GM03348 (cell line): ENCODE measurements at regions not wholly inside any gene's neighbourhood (a gene's known extent, or its start where the extent isn't known, plus 50 kb on each side); places are given as distances from the start of the nearest gene placed in this dataset.

Experiments used
- DNase-seq: peaks from one replicate; pipeline ENCODE4 v3.0.0; 2012; ENCODE audit warnings: low spot score

GRCh38 chr5:39605145-39605544 is 180.4 kb upstream of the DAB2 start:
- DNase-seq, result no peak

GRCh38 chr5:39604491-39604890 is 179.7 kb upstream of the DAB2 start:
- DNase-seq, result no peak

- peak; percentile 35 for DNase-seq
These were observed 175.1 kb upstream of the DAB2 start for GRCh38 chr5:39599721-39600431.

GRCh38 chr5:39598661-39599248 is 174.0 kb upstream of the DAB2 start:
- DNase-seq, result no peak

GRCh38 chr5:39588179-39588578 is 163.4 kb upstream of the DAB2 start:
- no peak for DNase-seq

GRCh38 chr5:39587675-39588074 is 162.9 kb upstream of the DAB2 start:
- no peak for DNase-seq

GRCh38 chr5:39586185-39586584 is 161.4 kb upstream of the DAB2 start:
- no peak for DNase-seq

GRCh38 chr5:39584927-39585326 is 160.1 kb upstream of the DAB2 start:
- peak; percentile 45 for DNase-seq

- peak; percentile 73 for DNase-seq
These were observed 156.1 kb upstream of the DAB2 start for GRCh38 chr5:39580702-39581453.

- DNase-seq, result no peak
These were observed 155.0 kb upstream of the DAB2 start for GRCh38 chr5:39579750-39580149.

- peak; percentile 13 for DNase-seq
These were observed 154.2 kb upstream of the DAB2 start for GRCh38 chr5:39578887-39579497.

GRCh38 chr5:39577529-39577928 is 152.7 kb upstream of the DAB2 start:
- DNase-seq, result no peak

- peak; percentile 55 for DNase-seq
These were observed 145.7 kb upstream of the DAB2 start for GRCh38 chr5:39570403-39571027.

- DNase-seq, result no peak
These were observed 145.1 kb upstream of the DAB2 start for GRCh38 chr5:39569857-39570256.

- DNase-seq, result peak; percentile 19
These were observed 142.1 kb upstream of the DAB2 start for GRCh38 chr5:39566891-39567290.

GRCh38 chr5:39566029-39566428 is 141.2 kb upstream of the DAB2 start:
- no peak for DNase-seq

- no peak for DNase-seq
These were observed 136.6 kb upstream of the DAB2 start for GRCh38 chr5:39561421-39561820.

GRCh38 chr5:39560726-39561125 is 135.9 kb upstream of the DAB2 start:
- no peak for DNase-seq

GRCh38 chr5:39559923-39560322 is 135.1 kb upstream of the DAB2 start:
- DNase-seq, result no peak

- no peak for DNase-seq
These were observed 133.8 kb upstream of the DAB2 start for GRCh38 chr5:39558541-39558940.

- DNase-seq, result no peak
These were observed 131.0 kb upstream of the DAB2 start for GRCh38 chr5:39555788-39556187.

- DNase-seq, result peak; percentile 68
These were observed 122.9 kb upstream of the DAB2 start for GRCh38 chr5:39547553-39548154.
